Middle frontal gyrus (tissue), 1 donor: ENCODE measurements at regions not wholly inside any gene's neighbourhood (a gene's known extent, or its start where the extent isn't known, plus 50 kb on each side); places are given as distances from the start of the nearest gene placed in this dataset.

Experiments used
- DNase-seq: peaks from one replicate; pipeline ENCODE4 v3.0.0-alpha.2; 2015; ENCODE audit warnings: low spot score; ENCODE audit errors: extremely low spot score

DNA sequence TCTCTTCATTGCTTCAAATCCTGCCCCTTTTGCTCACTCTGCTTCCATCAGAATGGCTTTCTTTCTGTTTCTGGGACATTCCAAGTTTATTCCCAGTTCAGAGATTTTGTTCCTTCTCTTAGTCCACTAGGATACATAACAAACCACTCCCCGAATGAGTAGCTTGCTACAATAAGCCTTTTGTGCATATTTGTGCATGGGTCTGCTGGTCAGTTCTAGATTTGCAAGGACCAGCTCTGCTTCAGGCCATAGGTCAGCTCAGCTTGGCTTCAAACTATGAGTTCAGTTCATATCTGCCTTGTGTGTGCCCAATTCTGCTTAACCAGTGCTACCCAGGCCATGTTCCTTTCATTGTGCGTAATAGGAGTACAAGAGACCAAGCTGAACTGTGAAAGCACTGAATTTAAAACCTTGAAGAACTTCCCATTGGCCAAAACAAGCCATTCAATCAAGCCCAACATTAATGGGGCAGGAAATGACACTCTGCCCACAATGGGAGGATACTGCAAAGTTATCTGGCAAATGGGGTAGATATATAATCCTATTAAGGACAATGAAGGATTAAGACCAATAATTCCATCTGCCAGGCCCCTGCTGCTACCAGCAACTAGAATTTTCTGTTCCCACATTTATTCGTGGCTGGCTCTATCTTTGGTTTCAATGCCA lies 328.8 kb downstream of the PRELID2 start:
- no peak for DNase-seq

DNA sequence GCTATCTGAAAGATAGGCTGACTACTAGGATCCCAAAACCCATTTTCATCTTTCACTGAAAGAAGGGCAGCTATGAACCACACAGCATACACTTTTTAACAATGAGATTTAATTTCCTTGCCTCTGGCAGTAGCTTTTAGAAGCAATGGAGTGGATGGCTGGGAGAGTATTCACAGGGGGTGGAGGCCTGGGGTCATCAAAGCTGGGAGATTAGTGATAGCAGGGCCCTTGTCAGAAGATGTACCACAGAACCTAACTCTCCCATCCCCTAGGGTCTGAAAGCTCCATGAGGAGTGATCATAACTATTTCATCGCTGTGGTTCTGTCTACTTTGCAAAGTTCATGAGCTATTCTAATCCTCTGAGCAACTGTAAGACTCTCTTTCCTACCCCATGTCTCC lies 332.2 kb downstream of the PRELID2 start:
- no peak for DNase-seq

DNA sequence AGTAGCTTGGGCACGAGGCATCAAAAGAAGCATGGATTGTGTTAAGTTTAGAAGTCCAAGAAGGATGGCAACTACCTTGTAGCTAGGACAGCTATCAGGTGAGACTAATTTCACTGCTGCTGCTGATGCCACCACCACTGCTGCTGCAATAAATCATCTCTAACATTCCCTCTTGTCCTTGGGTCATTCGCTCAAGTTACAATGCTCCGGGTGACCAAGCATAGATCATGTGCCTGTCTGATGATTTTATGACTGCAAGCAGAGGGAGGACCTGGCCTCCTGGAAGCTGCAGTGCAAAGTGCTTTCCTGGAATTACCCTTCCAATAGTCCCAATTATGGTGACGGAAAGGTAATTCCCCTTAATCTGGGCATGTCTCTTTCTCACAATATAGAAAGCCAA lies 334.4 kb downstream of the PRELID2 start:
- DNase-seq, result no peak

DNA sequence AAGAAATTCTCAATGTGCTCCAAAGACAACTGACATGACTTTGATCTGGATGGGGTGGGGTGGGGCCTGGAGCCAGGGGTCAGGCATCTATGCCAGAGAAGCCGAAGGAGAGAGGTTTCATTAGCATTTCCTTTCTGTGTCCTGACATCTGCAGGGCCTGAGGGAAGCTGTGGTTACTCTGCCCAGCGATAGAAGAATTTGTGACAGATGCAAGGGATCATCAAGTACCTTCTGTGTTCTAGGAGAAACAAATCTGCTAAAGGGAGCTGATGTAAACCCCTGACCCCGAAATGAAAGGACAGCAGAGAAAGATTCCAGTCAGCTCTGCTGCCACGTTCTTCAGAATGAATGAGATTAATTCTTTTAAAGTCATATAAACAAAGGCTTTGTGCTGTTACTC lies 335.7 kb downstream of the PRELID2 start:
- no peak for DNase-seq

DNA sequence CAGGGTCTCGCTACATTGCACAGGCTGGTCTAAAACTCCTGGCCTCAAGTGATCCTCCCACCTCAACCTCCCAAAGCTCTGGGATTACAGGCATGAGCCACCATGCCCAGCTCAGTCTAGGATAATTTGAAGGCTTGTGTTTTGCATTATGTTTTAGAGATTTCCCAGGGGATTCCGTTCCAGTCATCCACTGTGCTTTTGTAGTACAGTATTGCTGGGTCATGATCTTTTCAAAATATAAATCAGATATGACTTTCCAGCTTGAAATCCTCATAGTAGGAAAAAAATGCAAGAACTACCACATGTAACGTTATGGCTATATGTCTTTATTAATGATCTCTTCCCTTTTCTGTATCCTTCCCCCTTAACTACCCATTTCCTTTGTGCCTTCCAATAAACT lies 338.1 kb downstream of the PRELID2 start:
- DNase-seq, result no peak

DNA sequence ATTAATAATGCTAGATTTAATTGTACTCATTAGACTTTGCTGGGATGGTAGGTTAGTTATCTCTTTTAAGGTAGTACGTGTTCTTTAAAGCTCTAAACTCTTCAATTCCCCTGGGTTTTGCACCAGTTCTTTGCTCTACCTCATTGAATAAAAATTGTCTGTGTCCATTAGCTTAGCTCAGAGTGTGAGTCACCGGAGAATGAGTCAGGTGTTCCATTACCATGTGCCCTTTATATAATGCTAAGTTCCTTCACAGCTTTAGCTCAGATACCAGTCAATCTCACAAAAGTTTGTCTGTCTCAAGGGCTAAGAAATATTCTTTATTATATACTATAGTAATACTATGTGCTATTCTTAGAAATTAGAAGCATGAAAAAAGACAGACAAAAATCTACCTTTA lies 339.4 kb downstream of the PRELID2 start:
- no peak for DNase-seq

DNA sequence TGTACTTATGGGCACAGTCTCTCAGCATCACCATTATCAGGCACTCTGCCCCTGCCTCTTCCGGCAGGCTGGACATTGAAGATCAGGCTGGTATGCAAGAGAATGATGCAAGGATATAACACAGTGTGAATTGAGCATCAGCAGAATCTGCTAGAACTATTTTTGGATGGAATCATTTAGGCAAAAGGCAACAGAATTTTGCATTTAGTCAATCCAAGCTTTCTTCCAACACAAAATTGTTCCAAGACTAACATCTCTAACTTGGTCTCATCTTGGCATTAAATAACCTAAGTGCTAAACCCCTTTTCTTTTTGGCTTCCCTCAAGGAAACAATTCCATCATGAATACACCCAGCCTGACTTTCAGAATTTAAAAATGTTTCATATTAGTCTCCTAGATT lies 339.9 kb downstream of the PRELID2 start:
- no peak for DNase-seq

DNA sequence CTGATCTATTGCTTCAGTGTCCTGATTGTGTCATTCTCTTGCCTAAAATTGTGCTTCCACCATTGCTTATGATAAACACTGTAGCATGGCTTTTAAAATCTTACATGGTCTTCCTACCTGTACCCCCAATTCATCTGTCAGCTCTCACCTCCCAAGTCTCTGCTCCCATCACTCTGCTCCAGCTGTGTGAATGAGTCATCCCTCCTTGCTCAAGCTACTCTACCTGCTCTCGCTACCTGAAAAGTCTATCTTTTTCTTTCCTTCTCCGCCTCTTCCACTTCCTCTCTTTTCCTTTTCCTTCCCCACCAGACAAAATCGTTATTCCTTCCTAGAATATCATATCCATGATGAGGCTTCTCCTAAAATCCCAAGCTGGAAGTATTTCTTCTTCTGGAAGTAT lies 341.7 kb downstream of the PRELID2 start:
- no peak for DNase-seq

DNA sequence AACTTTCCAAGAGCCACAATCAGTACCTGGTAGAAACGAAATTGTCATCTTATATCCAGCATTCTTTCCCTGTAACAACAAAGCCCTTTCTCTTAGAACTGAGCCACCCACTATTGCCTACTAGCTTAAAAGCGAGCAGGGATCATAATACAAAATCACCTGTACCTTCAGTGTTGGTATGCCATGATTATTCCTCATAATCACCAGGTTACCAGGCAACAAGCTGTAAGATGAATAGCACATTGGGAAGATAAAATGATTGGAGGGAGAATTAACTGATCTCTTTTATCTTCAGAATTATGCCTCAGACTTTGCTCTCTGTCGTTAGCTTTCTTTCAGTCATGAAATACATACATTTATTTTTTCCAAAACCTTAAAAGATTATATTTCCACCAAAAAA lies 345.6 kb downstream of the PRELID2 start:
- DNase-seq, result no peak

DNA sequence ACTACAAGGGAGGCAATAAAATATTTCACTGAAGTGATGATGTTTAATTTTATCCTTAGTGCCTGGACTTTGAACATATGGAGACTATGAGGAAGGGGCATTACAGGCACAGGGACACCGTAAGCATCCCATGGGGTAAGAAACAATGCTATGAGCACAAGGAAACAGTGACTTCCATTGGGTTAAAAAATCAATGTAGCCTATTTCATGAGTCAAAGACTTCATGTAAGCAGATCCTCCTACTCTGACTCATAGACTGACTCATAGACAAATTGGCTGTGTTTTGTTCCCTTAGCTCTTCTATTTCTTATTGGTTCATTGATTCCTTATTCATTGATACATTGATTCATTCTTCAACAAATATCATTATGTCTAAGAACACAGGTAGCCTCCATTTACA lies 351.0 kb downstream of the PRELID2 start:
- DNase-seq, result no peak

DNA sequence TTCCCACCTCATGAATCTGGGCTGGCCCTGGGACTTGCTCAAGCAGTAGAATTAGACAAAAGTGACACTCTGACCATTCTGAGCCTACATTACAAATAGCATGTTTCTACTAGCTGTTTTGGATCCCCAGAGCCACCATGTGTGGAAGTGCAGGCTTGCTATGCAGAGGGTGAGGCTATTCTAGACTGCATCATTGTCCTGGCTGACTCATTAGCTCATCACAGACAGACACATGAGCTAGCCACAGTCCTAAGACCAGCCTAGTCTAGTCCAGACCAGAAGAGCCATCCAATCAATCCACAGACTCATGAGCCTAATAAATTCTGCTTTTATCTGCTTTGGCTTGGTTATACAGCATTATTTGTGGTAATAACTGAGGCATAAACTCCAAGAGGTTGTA lies 351.9 kb downstream of the PRELID2 start:
- DNase-seq, result no peak

DNA sequence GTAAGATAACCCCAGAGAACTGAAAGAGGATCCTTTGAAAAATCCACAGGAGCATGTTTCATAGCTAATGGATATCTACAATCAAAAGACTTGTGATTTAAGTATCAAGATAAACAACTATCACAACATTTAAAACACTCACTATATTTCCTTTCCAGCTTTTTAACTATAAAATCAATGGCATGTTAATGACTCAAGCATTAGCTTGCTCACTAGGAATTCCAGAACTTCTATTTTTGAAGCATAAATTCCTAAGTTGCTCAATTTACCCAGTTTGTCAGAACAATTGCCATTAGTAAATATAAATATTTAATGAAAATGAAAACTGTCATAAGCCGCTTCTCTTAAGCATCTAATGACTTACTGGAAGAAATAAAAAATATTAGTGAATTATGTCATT lies 355.3 kb downstream of the PRELID2 start:
- DNase-seq, result no peak

DNA sequence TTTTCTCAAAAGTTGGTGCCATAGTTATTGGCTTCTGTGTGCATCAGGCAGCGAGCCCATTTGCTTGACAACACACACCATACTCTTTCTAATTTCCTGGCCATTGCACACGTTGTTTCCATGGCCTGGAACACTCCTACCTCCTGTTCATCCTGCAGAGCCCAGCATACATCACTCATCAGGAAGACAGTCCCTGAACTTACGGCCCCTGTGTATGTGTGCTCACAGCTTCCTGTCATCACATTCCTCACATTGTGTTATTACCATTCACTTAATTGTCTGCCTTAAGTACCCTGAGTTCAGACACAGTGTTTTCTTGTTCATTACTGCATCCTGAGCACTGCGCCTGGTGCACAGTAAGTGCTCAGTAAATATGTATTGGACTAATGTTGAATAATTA lies 355.9 kb downstream of the PRELID2 start:
- no peak for DNase-seq

DNA sequence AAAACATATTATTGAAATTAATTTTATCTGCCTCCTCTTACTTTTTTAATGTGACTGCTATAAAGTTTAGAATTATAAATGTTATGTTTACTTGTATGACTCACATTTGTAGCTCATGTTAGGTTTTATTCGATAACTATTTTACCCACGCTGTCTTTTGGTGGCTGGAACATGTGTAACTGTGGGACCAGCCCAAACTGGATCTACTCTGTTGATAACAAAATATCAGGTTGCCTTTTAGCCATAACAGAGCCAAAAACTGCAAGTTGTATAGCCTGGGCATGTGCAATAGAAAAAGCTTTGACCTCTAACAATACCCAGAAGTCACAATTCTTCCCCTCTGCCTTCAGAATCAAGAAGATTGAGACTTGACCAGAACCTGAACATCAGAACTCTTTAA lies 356.5 kb downstream of the PRELID2 start:
- no peak for DNase-seq

DNA sequence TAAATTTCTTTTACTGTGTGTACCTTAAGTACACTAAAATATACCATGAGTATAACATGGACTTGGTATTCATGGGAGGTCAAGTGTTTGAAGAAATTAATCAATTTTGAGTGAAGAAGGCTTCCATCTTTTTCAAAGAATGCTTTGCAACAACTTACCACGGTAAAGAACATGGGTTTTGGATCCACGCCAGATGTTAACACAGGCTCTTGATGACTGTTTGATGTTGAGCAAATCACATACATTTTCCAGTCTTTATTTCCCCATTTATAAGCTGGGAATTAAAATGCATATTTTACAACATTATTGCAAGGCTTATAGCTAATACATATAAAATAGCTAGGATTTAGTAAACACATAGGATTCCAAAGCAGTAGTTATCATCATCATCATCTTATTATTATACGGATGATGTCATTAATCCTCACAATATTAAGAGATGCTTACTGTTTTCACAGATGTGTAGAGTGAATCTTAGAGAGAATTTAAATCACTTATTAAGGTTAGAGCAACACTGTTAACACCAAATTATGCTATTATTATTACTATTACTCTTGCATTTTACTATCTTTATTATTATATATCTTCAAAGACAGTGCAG lies 362.0 kb downstream of the PRELID2 start:
- DNase-seq, result no peak

DNA sequence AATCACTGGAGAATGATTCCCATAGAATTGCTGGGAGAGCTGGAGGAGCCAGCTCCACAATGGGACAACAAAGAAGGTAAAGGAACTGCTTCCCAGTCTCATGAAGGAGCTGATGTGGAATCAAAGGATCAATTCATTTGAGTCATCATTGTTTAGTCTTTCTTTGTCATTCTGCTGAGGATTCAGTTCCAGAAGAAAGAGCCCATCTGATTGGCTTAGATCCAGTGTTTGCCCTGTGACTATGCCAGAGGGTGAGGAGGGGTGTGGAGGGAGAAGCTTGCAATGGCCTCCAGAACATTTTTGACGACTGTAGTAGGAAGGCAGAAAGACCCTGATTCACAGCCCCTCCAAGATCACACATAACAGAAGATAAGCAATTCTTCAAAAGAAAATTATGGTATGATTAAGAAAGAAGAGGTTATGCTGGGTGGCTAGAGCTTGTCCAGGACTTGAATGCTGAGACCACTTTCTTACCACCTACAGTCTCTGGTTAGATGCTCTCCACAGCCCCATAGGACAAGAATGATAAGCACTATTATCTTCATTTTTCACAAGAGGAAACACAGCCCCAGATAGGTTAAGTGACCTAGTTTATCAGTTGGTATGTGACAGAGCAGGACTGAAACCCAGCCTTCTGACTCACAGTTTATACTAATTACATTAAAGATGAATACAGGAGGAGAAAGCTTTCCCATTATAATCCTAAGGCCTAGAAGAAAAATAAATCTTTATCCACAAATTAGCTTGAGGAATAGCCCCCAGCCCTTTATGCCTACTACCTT lies 363.1 kb downstream of the PRELID2 start:
- DNase-seq, result no peak

DNA sequence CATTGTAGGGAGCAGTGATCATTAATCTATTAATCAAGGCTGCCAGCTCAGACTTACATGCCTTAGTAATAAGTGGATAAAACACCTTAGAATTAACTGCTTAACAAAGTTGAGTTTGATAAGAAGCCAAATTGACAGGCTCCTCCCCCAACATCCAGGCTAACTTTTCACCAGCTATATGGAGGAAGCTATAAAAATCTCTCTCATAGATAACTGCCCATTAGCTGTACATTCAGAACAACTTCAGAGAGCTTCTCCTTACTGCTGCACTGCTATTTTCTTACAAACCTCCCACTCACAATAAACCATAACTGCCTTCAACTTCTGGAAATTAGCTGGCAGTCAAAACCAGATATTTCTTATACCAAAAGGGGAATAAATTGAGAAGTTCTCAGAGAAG lies 364.1 kb downstream of the PRELID2 start:
- DNase-seq, result no peak

DNA sequence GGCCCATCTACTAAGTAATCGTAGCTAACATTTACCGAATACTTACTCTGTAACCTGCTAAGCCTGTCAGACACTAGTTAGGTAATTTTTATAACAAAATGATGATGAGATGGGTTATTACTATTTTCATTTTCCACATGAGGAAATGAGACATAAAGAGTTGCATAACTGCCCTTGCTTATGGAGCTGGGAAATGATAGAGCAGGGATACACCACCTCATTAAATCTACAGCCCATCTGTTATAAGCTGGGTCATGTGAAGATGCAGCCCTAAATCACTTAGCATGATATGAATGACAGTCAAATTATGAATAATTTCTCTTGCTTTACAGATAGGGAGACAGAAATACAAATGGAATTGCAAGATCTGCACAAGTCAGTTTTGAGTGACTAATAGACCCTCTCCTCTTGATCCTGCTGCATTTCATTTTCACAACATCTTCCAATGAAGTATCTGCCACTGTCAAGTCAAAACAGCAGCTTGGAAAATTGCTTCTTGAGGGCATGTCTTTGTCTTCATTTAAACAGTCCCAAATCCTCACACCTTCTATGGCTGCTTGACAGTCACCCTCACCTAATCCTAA lies 364.7 kb downstream of the PRELID2 start:
- no peak for DNase-seq

DNA sequence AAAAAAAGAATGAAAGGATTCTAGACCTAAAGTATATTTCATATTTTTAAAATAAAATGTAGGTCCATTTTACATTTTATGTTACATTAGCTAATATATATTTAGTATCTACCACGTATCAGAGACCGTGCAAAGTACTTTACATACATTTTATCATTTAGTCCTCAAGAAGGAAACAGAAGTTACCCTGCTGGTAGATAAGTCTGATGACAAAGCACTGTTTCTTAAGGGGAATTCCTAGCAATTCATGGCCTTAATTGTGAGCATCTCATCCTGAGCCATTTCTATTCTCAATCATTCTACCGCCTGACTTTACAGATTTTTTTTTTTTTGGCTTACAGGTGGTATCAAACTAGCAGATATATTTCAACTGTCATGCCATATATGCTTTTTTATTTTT lies 367.7 kb downstream of the PRELID2 start:
- no peak for DNase-seq

DNA sequence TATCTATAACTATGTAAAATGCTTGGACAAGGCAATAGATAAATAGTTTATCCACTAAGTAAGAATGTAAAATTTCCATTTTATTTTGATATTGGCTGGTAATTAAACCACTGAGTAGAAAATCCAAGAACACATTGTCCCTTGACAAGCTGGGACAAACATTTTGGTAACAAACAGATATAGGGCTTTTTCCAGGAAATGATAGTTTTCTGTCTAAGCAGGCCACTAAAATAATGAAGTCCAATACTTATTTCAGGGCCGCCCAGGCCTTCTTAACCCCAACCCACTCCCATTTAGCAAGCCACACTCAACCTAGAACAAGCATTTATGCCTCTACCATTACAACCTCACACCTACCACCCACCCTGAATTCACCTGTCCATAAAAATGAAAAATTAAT lies 368.6 kb downstream of the PRELID2 start:
- DNase-seq, result no peak

DNA sequence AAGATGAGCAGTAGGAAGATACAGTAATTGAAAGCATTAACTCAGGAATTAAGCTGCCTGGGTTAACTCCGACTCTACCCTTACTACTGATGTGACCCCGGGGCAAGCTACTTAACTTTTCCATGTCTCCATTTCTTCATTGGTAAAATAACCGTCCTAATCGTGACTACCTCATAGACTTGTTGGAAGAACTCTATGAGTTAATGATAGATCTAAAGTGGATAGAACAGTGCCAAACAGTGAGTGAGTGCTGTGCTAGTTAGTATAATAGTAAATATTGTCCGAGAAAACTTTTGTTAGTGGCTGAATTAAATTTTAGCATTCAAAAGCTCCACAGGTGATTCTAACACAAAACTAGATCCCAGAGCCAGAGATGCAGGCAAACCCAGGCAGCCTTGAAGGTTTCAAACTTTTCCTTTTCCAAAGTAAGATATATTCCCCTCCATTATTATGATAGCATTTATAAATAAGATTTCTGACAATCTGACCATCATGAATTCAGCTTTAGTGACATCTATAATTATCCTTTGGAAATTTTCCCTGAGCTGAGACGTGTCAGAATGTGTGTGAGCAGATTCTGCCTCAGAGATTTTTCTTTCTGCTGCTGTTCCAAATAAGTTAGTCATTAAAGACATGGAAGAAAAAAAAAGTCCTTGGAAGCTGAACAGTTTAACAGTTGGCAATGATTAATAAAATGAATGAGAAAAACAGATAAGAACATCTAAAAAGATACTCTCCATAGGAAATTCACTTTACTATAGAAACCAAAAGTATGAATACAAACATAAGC lies 369.5 kb downstream of the PRELID2 start:
- DNase-seq, result no peak

DNA sequence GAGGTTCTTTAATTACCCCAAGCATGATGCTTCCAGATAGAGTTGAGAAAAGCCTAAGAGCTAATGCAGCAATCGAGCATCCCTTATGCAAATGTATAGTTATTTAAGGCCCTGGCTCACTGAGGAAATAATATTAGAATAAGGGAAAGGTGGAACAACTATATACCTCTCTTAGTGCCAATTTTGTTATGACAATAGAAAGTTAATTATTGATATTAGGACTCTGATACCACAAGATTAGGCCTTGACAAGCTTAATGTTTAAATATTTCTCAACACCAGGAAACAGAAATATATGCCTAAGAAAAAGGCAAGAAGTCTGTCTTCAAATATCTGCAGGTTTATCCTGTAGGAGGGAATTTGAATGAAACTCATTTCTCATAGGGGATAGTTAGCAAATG lies 371.0 kb downstream of the PRELID2 start:
- no peak for DNase-seq
